ENCODE measurements at regions not wholly inside any gene's neighbourhood (a gene's known extent, or its start where the extent isn't known, plus 50 kb on each side); places are given as distances from the start of the nearest gene placed in this dataset.

GRCh38 chr4:13238936-13239335, 245.2 kb downstream of the RAB28 start:
- Histone ChIP-seq H3K9me2 (ENCODE audit: insufficient read depth, low read length) (no peaks in the 10 kb centered on the region), H3K27me3 (ENCODE audit: insufficient read depth, low read depth, low read length) (no peaks in the 10 kb centered on the region), H3F3A (ENCODE audit: insufficient read depth, low read length, poor library complexity, severe bottlenecking) (no peaks in the 10 kb centered on the region), H3K9ac (ENCODE audit: low read length) (no peak overlapping the region), H3K79me2 (replicated peaks; ENCODE audit: insufficient read depth, low read length) (no peaks in the 10 kb centered on the region), H3K4me3 (ENCODE audit: low read length) (no peak overlapping the region), H3K9me3 (ENCODE audit: low read length) (no peaks in the 10 kb centered on the region), H3K27ac (ENCODE audit: low read length) (no peak overlapping the region), H4K20me1 (ENCODE audit: insufficient read depth) (no peaks in the 10 kb centered on the region), H2AFZ (ENCODE audit: low read depth, low read length) (no peak overlapping the region), H3K4me2 (ENCODE audit: low read length) (no peak overlapping the region), H3K36me3 (ENCODE audit: insufficient read depth, low read length) (no peaks in the 10 kb centered on the region)
- TF ChIP-seq RAD21 (conservative IDR thresholded peaks at IDR 0.05): no peak
- TF ChIP-seq CTCF (IDR thresholded peaks at IDR 0.05; ENCODE audit: poor library complexity, severe bottlenecking): no peak
- TF ChIP-seq MXI1 (conservative IDR thresholded peaks at IDR 0.05; ENCODE audit: poor library complexity, severe bottlenecking): no peak
- no peak for TF ChIP-seq SMC3 (conservative IDR thresholded peaks at IDR 0.05; ENCODE audit: poor library complexity)
- TF ChIP-seq EZH2 (IDR thresholded peaks at IDR 0.05; ENCODE audit: borderline replicate concordance, insufficient read depth, low read length, poor library complexity, severe bottlenecking): no peak
- TF ChIP-seq REST (IDR thresholded peaks at IDR 0.05; ENCODE audit: borderline replicate concordance): no peak
- no peak for TF ChIP-seq EP300 (conservative IDR thresholded peaks at IDR 0.05; ENCODE audit: poor library complexity, severe bottlenecking)
- TF ChIP-seq TAF1 (IDR thresholded peaks at IDR 0.05; ENCODE audit: low read depth): no peak
- TF ChIP-seq POLR2AphosphoS5 (IDR thresholded peaks at IDR 0.05): no peak

- Histone ChIP-seq H4K20me1 (ENCODE audit: insufficient read depth) (no peaks in the 10 kb centered on the region), H3K9me2 (ENCODE audit: insufficient read depth, low read length) (no peaks in the 10 kb centered on the region), H3K27ac (ENCODE audit: low read length) (no peak overlapping the region), H2AFZ (ENCODE audit: low read depth, low read length) (no peak overlapping the region), H3K9me3 (ENCODE audit: low read length) (no peaks in the 10 kb centered on the region), H3K4me2 (ENCODE audit: low read length) (no peak overlapping the region), H3K79me2 (replicated peaks; ENCODE audit: insufficient read depth, low read length) (no peaks in the 10 kb centered on the region), H3F3A (ENCODE audit: insufficient read depth, low read length, poor library complexity, severe bottlenecking) (no peaks in the 10 kb centered on the region), H3K9ac (ENCODE audit: low read length) (no peak overlapping the region), H3K36me3 (ENCODE audit: insufficient read depth, low read length) (no peaks in the 10 kb centered on the region), H3K4me3 (ENCODE audit: low read length) (no peak overlapping the region), H3K27me3 (ENCODE audit: insufficient read depth, low read depth, low read length) (no peaks in the 10 kb centered on the region)
- TF ChIP-seq POLR2AphosphoS5 (IDR thresholded peaks at IDR 0.05): no peak
- no peak for TF ChIP-seq SMC3 (conservative IDR thresholded peaks at IDR 0.05; ENCODE audit: poor library complexity)
- no peak for TF ChIP-seq MXI1 (conservative IDR thresholded peaks at IDR 0.05; ENCODE audit: poor library complexity, severe bottlenecking)
- TF ChIP-seq EZH2 (IDR thresholded peaks at IDR 0.05; ENCODE audit: borderline replicate concordance, insufficient read depth, low read length, poor library complexity, severe bottlenecking): no peak
- TF ChIP-seq RAD21 (conservative IDR thresholded peaks at IDR 0.05): no peak
- TF ChIP-seq CTCF (IDR thresholded peaks at IDR 0.05; ENCODE audit: poor library complexity, severe bottlenecking): no peak
- TF ChIP-seq TAF1 (IDR thresholded peaks at IDR 0.05; ENCODE audit: low read depth): no peak
- no peak for TF ChIP-seq REST (IDR thresholded peaks at IDR 0.05; ENCODE audit: borderline replicate concordance)
- TF ChIP-seq EP300 (conservative IDR thresholded peaks at IDR 0.05; ENCODE audit: poor library complexity, severe bottlenecking): no peak
These were observed 247.7 kb downstream of the RAB28 start for GRCh38 chr4:13236485-13236884.
